GM18505 (cell line): ENCODE measurements at regions not wholly inside any gene's neighbourhood (a gene's known extent, or its start where the extent isn't known, plus 50 kb on each side); places are given as distances from the start of the nearest gene placed in this dataset.
"Not testable (repeated sequence)": the region's sequence is repeated elsewhere in the genome, so short reads cannot be mapped to it uniquely, and the experiment has no call there.

Experiments used
- ATAC-seq: cut with Tn5 transposase; IDR thresholded peaks from one replicate; pipeline ENCODE4 v1.9.1; 2021; ENCODE audit not compliant: unreplicated experiment
- POLR2A ChIP-seq: IDR thresholded peaks from 4 replicates; pipeline ENCODE4 v1.6.1; 2011; ENCODE audit warnings: borderline replicate concordance; ENCODE audit not compliant: insufficient read depth, insufficient read length; ENCODE audit errors: extremely low read depth

- no peak for ATAC-seq
- TF ChIP-seq POLR2A = no peak
These were observed 84.2 kb upstream of the ABHD2 start for GRCh38 chr15:89003865-89004725.

GRCh38 chr15:89004726-89005030 lies 83.6 kb upstream of the ABHD2 start:
- TF ChIP-seq POLR2A = no peak
- no peak for ATAC-seq

- ATAC-seq = not testable (repeated sequence)
These were observed 80.7 kb upstream of the ABHD2 start for GRCh38 chr15:89007527-89007926.

- ATAC-seq = no peak
- no peak for TF ChIP-seq POLR2A
These were observed 80.3 kb upstream of the ABHD2 start for GRCh38 chr15:89007989-89008388.

- ATAC-seq = no peak
- no peak for TF ChIP-seq POLR2A
These were observed 79.2 kb upstream of the ABHD2 start for GRCh38 chr15:89009080-89009479.

GRCh38 chr15:89015412-89016097 lies 72.7 kb upstream of the ABHD2 start:
- ATAC-seq = no peak
- no peak for TF ChIP-seq POLR2A

- no peak for ATAC-seq
- no peak for TF ChIP-seq POLR2A
These were observed 71.7 kb upstream of the ABHD2 start for GRCh38 chr15:89016549-89017041.

GRCh38 chr15:89017370-89018066 lies 70.7 kb upstream of the ABHD2 start:
- peak; percentile 73 for ATAC-seq
- TF ChIP-seq POLR2A = no peak

- TF ChIP-seq POLR2A = no peak
- ATAC-seq = no peak
These were observed 70.0 kb upstream of the ABHD2 start for GRCh38 chr15:89018207-89018606.

GRCh38 chr15:89019436-89019835 lies 68.8 kb upstream of the ABHD2 start:
- no peak for TF ChIP-seq POLR2A
- ATAC-seq = no peak

GRCh38 chr15:89021224-89021623 lies 67.0 kb upstream of the ABHD2 start:
- ATAC-seq = no peak
- no peak for TF ChIP-seq POLR2A

GRCh38 chr15:89021886-89022285 lies 66.4 kb upstream of the ABHD2 start:
- ATAC-seq = not testable (repeated sequence)

GRCh38 chr15:89023311-89023961 lies 64.8 kb upstream of the ABHD2 start:
- no peak for TF ChIP-seq POLR2A
- no peak for ATAC-seq
